ENCODE measurements at regions not wholly inside any gene's neighbourhood (a gene's known extent, or its start where the extent isn't known, plus 50 kb on each side); places are given as distances from the start of the nearest gene placed in this dataset.

DNA sequence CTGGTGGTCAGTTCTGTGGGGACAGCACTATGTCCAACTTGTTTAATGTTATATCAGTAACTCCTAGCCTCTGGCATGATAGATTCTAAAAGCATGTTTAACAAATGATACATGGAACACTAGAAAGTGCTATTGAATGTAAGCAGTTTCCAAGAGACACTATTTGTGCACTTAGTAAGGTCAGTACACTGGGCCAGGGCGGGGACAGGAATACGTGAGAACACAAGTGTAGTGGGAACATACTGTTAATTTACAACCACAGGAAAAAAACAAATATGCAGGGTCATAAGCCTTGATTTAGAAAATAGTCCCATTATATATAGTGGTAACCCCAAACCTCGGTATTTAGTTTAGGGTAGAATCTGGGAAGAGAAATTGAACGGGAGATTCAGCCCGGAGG is 88.9 kb upstream of the SLC38A2 start:
- no peaks in the 10 kb centered on the region for H3K27me3 ChIP-seq (ENCODE audit: control insufficient read depth in 2 of 2, insufficient read depth in 2 of 2, low read length in 2 of 2)

More for the DNA sequence above, 88.9 kb upstream of the SLC38A2 start:
- Histone ChIP-seq H3K36me3 (ENCODE audit: control insufficient read depth in 2 of 2, extremely low read depth in 1 of 2, insufficient read depth in 2 of 2, low read length in 2 of 2) (no peaks in the 10 kb centered on the region), H4K20me1 (replicated peaks; ENCODE audit: control insufficient read depth, extremely low read depth, insufficient read depth, low read length) (no peaks in the 10 kb centered on the region), H3K79me2 (ENCODE audit: control insufficient read depth, insufficient read depth, low read length) (no peaks in the 10 kb centered on the region), H3K4me3 (replicated peaks in 1 of 3; ENCODE audit: insufficient read depth in 1 of 3, low read depth in 1 of 3, low read length in 3 of 3) (no peak overlapping the region), H3K4me2 (ENCODE audit: insufficient read depth, low read length) (no peak overlapping the region), H3K9me1 (replicated peaks; ENCODE audit: control insufficient read depth, extremely low read depth, insufficient read depth, low read length) (no peaks in the 10 kb centered on the region), H3K9ac (replicated peaks; ENCODE audit: extremely low read depth, insufficient read depth, low read length) (no peak overlapping the region), H3K4me1 (ENCODE audit: control insufficient read depth, extremely low read depth, insufficient read depth, low read length) (peaks cover 5% of the 10 kb centered on the region), H3K27ac (ENCODE audit: insufficient read depth, low read depth, low read length) (no peak overlapping the region), H3K9me3 (replicated peaks; ENCODE audit: control insufficient read depth, insufficient read depth, low read length) (no peaks in the 10 kb centered on the region), H2AFZ (ENCODE audit: low read depth, low read length) (no peak overlapping the region)
- no TSS peak for BruUV-seq (replicated peaks)
- TF ChIP-seq GATA2 (IDR thresholded peaks at IDR 0.05; ENCODE audit: insufficient read depth, insufficient read length, low read depth, low read length) (no peak), EZH2 (IDR thresholded peaks at IDR 0.05; ENCODE audit: borderline replicate concordance, low read depth, low read length, severe bottlenecking) (no peak), POLR2AphosphoS5 (IDR thresholded peaks at IDR 0.05; ENCODE audit: insufficient read depth, low read depth, low read length) (no peak), MYC (IDR thresholded peaks at IDR 0.05; ENCODE audit: low read depth, low read length) (no peak), FOS (IDR thresholded peaks at IDR 0.05; ENCODE audit: borderline replicate concordance, insufficient read depth, low read length) (no peak), POLR2A (IDR thresholded peaks at IDR 0.05; ENCODE audit: low read depth, low read length) (no peak), JUN (IDR thresholded peaks at IDR 0.05; ENCODE audit: borderline replicate concordance, insufficient read depth, insufficient read length, low read depth) (no peak)
- TF ChIP-seq, protein P1, sequence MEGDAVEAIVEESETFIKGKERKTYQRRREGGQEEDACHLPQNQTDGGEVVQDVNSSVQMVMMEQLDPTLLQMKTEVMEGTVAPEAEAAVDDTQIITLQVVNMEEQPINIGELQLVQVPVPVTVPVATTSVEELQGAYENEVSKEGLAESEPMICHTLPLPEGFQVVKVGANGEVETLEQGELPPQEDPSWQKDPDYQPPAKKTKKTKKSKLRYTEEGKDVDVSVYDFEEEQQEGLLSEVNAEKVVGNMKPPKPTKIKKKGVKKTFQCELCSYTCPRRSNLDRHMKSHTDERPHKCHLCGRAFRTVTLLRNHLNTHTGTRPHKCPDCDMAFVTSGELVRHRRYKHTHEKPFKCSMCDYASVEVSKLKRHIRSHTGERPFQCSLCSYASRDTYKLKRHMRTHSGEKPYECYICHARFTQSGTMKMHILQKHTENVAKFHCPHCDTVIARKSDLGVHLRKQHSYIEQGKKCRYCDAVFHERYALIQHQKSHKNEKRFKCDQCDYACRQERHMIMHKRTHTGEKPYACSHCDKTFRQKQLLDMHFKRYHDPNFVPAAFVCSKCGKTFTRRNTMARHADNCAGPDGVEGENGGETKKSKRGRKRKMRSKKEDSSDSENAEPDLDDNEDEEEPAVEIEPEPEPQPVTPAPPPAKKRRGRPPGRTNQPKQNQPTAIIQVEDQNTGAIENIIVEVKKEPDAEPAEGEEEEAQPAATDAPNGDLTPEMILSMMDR (IDR thresholded peaks at IDR 0.05; ENCODE audit: extremely low read depth in 1 of 2, insufficient read depth in 1 of 2, low read depth in 1 of 2, low read length in 2 of 2): no peak
- TF ChIP-seq, protein P2, sequence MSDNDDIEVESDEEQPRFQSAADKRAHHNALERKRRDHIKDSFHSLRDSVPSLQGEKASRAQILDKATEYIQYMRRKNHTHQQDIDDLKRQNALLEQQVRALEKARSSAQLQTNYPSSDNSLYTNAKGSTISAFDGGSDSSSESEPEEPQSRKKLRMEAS (IDR thresholded peaks at IDR 0.05; ENCODE audit: insufficient read depth, insufficient read length): no peak
- intact Hi-C loops (cut with micrococcal nuclease): no loop called here
- dilution Hi-C loops (cut with MboI; ENCODE audit: extremely low pct_ligation_motif_present, low sequenced_read_pairs): no loop called here
- FAIRE-seq (no peak), DNase-seq (ENCODE audit: low read depth, low spot score) (no peak)
- ChIA-PET CTCF (no interaction called here), POLR2A (no interaction called here)

Measured in endothelial cell of umbilical vein (primary cell).